Transverse colon (tissue), 4 donors: ENCODE measurements at regions not wholly inside any gene's neighbourhood (a gene's known extent, or its start where the extent isn't known, plus 50 kb on each side); places are given as distances from the start of the nearest gene placed in this dataset.

Source experiments
- DNase-seq: peaks from one replicate; pipeline ENCODE4 v3.0.0-alpha.2; 2019
- H3K27ac ChIP-seq, 4 donors: fragments of 200-600 bp; sonication (generic); 2 replicates each; pipeline ENCODE4 v1.5.1; 2016 to 2018; ENCODE audit warnings: inconsistent platforms in 4 of 4
- H3K27me3 ChIP-seq: fragments of 200-600 bp; sonication (generic); 2 replicates; pipeline ENCODE4 v1.5.1; 2017; ENCODE audit warnings: inconsistent platforms
- H3K36me3 ChIP-seq, 4 donors: fragments of 200-600 bp; sonication (generic); 2 replicates each; pipeline ENCODE4 v1.5.1; 2017 to 2019; ENCODE audit warnings: inconsistent platforms in 4 of 4
- H3K4me1 ChIP-seq, 4 donors: fragments of 200-600 bp; sonication (generic); 2 replicates each; pipeline ENCODE4 v1.5.1; 2017 to 2020; ENCODE audit warnings: inconsistent platforms in 4 of 4
- H3K4me3 ChIP-seq, 4 donors: fragments of 200-600 bp; sonication (generic); 1 replicate in 1 of 4; 2 replicates in 3 of 4; pipeline versions ENCODE4 v1.5.1 to v1.6.1; 2017 to 2019; ENCODE audit warnings: inconsistent platforms in 4 of 4
- H3K9me3 ChIP-seq, 2 donors: fragments of 200-600 bp; sonication (generic); 2 replicates each; pipeline ENCODE4 v1.5.1; 2017 to 2019; ENCODE audit warnings: inconsistent platforms in 2 of 2
- EP300 ChIP-seq: sonication (generic); formaldehyde crosslinking; IDR thresholded peaks from one replicate; pipeline ENCODE4 v1.6.1; 2017; ENCODE audit warnings: antibody characterized with exemption, low read depth
- POLR2A ChIP-seq: fragments of 450-650 bp; IDR thresholded peaks from one replicate; pipeline ENCODE4 v1.6.1; 2016; ENCODE audit warnings: antibody characterized with exemption, mild to moderate bottlenecking, moderate library complexity
- POLR2AphosphoS5 ChIP-seq, 3 donors: sonication (generic); formaldehyde crosslinking; IDR thresholded peaks; one replicate each; pipeline ENCODE4 v1.6.1; 2016; ENCODE audit warnings: antibody characterized with exemption in 3 of 3
- WGBS, 2 donors: methylation state at CpG; one replicate each; pipeline ENCODE4 v1.1.5; 2018; ENCODE audit warnings: low coverage in 1 of 2; 5-methylcytosine and 5-hydroxymethylcytosine counted together
- in situ Hi-C, 4 donors: fragments of 200-750 bp; cut with MboI; loops; one replicate each; pipeline versions ENCODE4 v1.15.0 to v1.15.1; 2017; ENCODE audit warnings: low sequenced_read_pairs in 3 of 4, low pct_ligation_motif_present in 1 of 4, low pct_unique_long_range_greater_than_20kb in 1 of 4
- intact Hi-C: fragments of 100-400 bp; cut with DNase I; formaldehyde crosslinking; loops from one replicate; pipeline ENCODE4 v1.15.1; 2023; ENCODE audit warnings: low total_unique reads
- TF ChIP-seq, protein P1 (sequence below), 5 experiments: fragments of 200-600 bp in 3 of 5; fragments of 450-650 bp in 2 of 5; sonication (generic) in 3 of 5; IDR thresholded peaks; 1 replicate in 2 of 5; 2 replicates in 3 of 5; pipeline ENCODE4 v1.5.1; 2016 to 2017; ENCODE audit warnings: antibody characterized with exemption in 5 of 5, inconsistent platforms in 3 of 5, mild to moderate bottlenecking in 2 of 5, moderate library complexity in 1 of 5

DNA sequence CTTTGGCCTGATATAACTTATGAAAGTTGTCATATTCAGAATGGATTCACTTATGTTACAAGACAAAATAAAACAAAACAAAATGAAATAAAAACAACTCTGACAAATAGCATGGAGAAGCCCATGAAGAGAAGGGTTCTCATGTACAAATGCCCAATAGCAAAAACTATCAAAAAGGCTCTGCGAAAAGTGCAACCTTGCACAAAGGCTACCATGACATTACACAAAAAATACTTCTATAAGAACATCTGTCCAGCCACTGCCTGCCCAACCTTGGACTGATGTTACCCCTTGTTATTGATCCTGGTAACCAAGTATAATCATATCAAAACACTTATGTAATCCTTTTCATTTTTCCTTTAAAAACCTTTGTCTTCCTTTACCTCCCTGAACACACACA is 213.0 kb downstream of the ATP23 start:
- no peaks in the 10 kb centered on the region for H3K4me1 ChIP-seq
- H3K4me3 ChIP-seq: no peak overlapping the region
- TF ChIP-seq, protein P1, sequence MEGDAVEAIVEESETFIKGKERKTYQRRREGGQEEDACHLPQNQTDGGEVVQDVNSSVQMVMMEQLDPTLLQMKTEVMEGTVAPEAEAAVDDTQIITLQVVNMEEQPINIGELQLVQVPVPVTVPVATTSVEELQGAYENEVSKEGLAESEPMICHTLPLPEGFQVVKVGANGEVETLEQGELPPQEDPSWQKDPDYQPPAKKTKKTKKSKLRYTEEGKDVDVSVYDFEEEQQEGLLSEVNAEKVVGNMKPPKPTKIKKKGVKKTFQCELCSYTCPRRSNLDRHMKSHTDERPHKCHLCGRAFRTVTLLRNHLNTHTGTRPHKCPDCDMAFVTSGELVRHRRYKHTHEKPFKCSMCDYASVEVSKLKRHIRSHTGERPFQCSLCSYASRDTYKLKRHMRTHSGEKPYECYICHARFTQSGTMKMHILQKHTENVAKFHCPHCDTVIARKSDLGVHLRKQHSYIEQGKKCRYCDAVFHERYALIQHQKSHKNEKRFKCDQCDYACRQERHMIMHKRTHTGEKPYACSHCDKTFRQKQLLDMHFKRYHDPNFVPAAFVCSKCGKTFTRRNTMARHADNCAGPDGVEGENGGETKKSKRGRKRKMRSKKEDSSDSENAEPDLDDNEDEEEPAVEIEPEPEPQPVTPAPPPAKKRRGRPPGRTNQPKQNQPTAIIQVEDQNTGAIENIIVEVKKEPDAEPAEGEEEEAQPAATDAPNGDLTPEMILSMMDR (IDR thresholded peaks at IDR 0.05): no peak
- TF ChIP-seq POLR2A (no peak), EP300 (no peak), POLR2AphosphoS5 (IDR thresholded peaks at IDR 0.05) (no peak)
- intact Hi-C loops (no loop called here), in situ Hi-C loops (no loop called here)
- H3K36me3 ChIP-seq: no peaks in the 10 kb centered on the region
- DNase-seq: no peak
- no peaks in the 10 kb centered on the region for H3K9me3 ChIP-seq
- WGBS, 2 donors: 86 to 100% methylated on average over 1 of the region's 1 CpG
- H3K27me3 ChIP-seq: no peaks in the 10 kb centered on the region
- no peak overlapping the region for H3K27ac ChIP-seq

DNA sequence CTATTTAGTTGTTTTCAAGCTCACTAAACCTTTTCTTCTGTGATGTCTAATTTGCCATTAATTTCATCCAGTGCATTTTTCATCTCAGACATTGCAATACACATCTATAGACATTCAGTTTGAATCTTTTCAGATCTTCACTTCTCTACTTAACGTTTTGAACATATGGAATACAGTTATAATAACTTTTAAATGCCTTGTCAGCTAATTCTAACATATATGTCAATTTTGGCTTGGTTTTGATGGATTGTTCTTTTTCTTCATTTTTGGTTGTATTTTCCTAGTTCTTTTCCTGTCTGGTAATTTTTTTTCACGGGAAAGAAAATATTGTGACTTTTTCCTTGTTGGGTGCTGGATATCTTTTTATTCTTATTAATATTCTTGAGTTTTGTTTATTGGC is 215.3 kb downstream of the ATP23 start:
- Histone ChIP-seq H3K4me3 (no peak overlapping the region), H3K4me1 (no peaks in the 10 kb centered on the region), H3K27ac (no peak overlapping the region), H3K27me3 (no peaks in the 10 kb centered on the region), H3K9me3 (no peaks in the 10 kb centered on the region), H3K36me3 (no peaks in the 10 kb centered on the region)
- in situ Hi-C loops: no loop called here
- TF ChIP-seq POLR2AphosphoS5 (IDR thresholded peaks at IDR 0.05) (no peak), POLR2A (no peak), EP300 (no peak)
- TF ChIP-seq, protein P1 (IDR thresholded peaks at IDR 0.05): no peak
- 85 to 86% methylated on average over 2 of the region's 2 CpGs for WGBS, 2 donors
- intact Hi-C loops: no loop called here
- DNase-seq: no peak

DNA sequence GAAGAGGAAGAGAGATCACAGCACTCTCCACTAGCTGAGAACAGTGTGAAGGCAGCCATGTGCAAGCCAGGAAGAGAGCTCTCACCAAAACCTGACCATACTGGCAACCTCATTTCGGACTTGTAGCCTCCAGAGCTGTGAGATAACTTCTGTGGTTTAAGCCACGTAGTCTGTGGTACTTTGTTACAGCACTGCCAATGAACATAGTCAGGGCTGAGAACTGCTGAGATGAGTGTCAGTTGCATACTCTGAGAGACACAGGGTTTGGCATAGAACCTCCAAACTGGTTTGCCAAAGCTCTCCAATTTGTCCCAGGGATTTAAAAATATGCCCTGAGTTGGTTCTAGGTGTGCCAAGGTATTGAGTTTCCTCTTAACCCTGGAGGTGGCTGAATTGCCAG is 218.6 kb downstream of the ATP23 start:
- WGBS, 2 donors: 82 to 83% methylated on average over 1 to 2 of the region's 2 CpGs
- no peaks in the 10 kb centered on the region for H3K27me3 ChIP-seq
- H3K4me3 ChIP-seq: no peak overlapping the region
- intact Hi-C loops (no loop called here), in situ Hi-C loops (no loop called here)
- TF ChIP-seq POLR2A: no peak
- TF ChIP-seq POLR2AphosphoS5 (IDR thresholded peaks at IDR 0.05): no peak
- TF ChIP-seq EP300: no peak
- TF ChIP-seq, protein P1 (IDR thresholded peaks at IDR 0.05): no peak
- no peaks in the 10 kb centered on the region for H3K36me3 ChIP-seq
- no peak overlapping the region for H3K27ac ChIP-seq
- no peaks in the 10 kb centered on the region for H3K4me1 ChIP-seq
- DNase-seq: no peak
- no peaks in the 10 kb centered on the region for H3K9me3 ChIP-seq

DNA sequence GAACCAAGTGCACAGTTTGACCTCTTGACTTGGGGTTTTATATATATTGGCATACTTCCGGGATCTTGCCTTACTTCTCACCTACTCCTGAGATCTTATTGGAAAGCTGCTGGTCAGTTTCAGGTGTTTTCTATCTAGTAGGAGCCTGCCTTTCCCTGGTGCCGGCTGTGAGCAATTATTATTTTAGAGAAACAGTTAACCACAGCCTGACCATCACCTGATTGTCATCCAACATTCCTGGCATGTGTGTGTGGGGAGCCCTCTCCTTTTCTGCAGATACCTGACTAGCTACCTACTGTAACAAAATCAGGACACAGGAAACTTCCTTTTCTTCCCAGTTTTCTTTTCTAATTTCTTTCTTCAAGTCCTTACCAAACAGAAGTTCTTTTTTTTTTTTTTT is 220.4 kb downstream of the ATP23 start:
- no peak overlapping the region for H3K27ac ChIP-seq
- H3K27me3 ChIP-seq: no peaks in the 10 kb centered on the region
- TF ChIP-seq EP300 (no peak), POLR2AphosphoS5 (IDR thresholded peaks at IDR 0.05) (no peak), POLR2A (no peak)
- TF ChIP-seq, protein P1 (IDR thresholded peaks at IDR 0.05): no peak
- no peak for DNase-seq
- WGBS, 2 donors: 58 to 83% methylated on average over 2 of the region's 2 CpGs
- H3K36me3 ChIP-seq: no peaks in the 10 kb centered on the region
- H3K4me1 ChIP-seq: no peaks in the 10 kb centered on the region
- in situ Hi-C loops: no loop called here
- no peak overlapping the region for H3K4me3 ChIP-seq
- H3K9me3 ChIP-seq: no peaks in the 10 kb centered on the region
- intact Hi-C loops: no loop called here
